Heart left ventricle (tissue), 13 donors: ENCODE measurements at regions not wholly inside any gene's neighbourhood (a gene's known extent, or its start where the extent isn't known, plus 50 kb on each side); places are given as distances from the start of the nearest gene placed in this dataset.

Experiments
- CTCF ChIP-seq, 12 donors: fragments of 200-600 bp; sonication (generic) in 4 of 12; IDR thresholded peaks; one replicate each; pipeline versions ENCODE4 v1.5.0 to v1.8.0; 2018 to 2022; ENCODE audit warnings: antibody characterized with exemption in 12 of 12, mild to moderate bottlenecking in 5 of 12
- POLR2A ChIP-seq, 2 donors: fragments of 450-650 bp; IDR thresholded peaks; one replicate each; pipeline ENCODE4 v1.6.1; 2017; ENCODE audit warnings: antibody characterized with exemption in 2 of 2, mild to moderate bottlenecking in 2 of 2, moderate library complexity in 2 of 2
- donor health status: ischemic (EF 13 %, LVEDD 7.1; RV severe dilation, severe dysfunction).
- donor health status: DM: no; HTN: yes; CAD: no.
- donor health status: DM: no; HTN: no; CAD: no.
- donor health status: ischemic (EF 25% LVEDD 6.9; RV normal size, moderate dysfunction).
- donor health status: ischemic (EF 25% LVEDD 5.7; RV mildly dilated, moderate dysfunction).
- donor health status: ischemic (EF 35%, LVEDD 5.7; RV mildly dilated, moderate dysfunction).
- donor health status: nonischemic (EF 11% LVEDD 7.7; RV severe dilation, severe dysfunction).
- donor health status: DM: yes; HTN: yes; CAD: no.
- donor health status: PGD.
- donor health status: ischemic (EF 29% LVEDD 5.4; RV normal size, mild dysfunction).
- donor health status: nonischemic (EF 23%, LVEDD 6.1; RV moderate dilation, normal function).

- TF ChIP-seq CTCF (IDR thresholded peaks at IDR 0.05) (no peak), POLR2A (IDR thresholded peaks at IDR 0.05) (no peak)
Observed at GRCh38 chr2:146785101-146785500, 1059.7 kb upstream of the ACVR2A start.
